Mesenchymal stem cell (in vitro differentiated cells and primary cell): ENCODE measurements at regions not wholly inside any gene's neighbourhood (a gene's known extent, or its start where the extent isn't known, plus 50 kb on each side); places are given as distances from the start of the nearest gene placed in this dataset.

Experiments
- DNase-seq: peaks from one replicate; pipeline ENCODE4 v3.0.0-alpha.2; 2013
- H2AFZ ChIP-seq: one replicate; pipeline ENCODE4 v1.6.1; 2013; ENCODE audit warnings: low read depth, mild to moderate bottlenecking, control low read depth, inconsistent platforms, low read length, moderate library complexity
- H2AK5ac ChIP-seq: 2 replicates; pipeline ENCODE4 v1.6.1; 2013; ENCODE audit warnings: low read length, moderate library complexity, mild to moderate bottlenecking, inconsistent platforms; ENCODE audit not compliant: severe bottlenecking
- H2BK120ac ChIP-seq: one replicate; pipeline ENCODE4 v1.6.1; 2013; ENCODE audit warnings: low read depth, mild to moderate bottlenecking, inconsistent platforms, low read length, moderate library complexity
- H2BK12ac ChIP-seq, 2 experiments: one replicate each; pipeline ENCODE4 v1.6.1; 2013; ENCODE audit warnings: inconsistent platforms in 2 of 2, low read length in 2 of 2, mild to moderate bottlenecking in 2 of 2, moderate library complexity in 2 of 2, control low read depth in 1 of 2
- H2BK15ac ChIP-seq: one replicate; pipeline ENCODE4 v1.6.1; 2013; ENCODE audit warnings: mild to moderate bottlenecking, low read depth, inconsistent platforms; ENCODE audit not compliant: poor library complexity, severe bottlenecking
- H2BK5ac ChIP-seq: 2 replicates; pipeline ENCODE4 v1.6.1; 2013; ENCODE audit warnings: low read depth, mild to moderate bottlenecking, low read length, control low read depth, inconsistent platforms; ENCODE audit not compliant: poor library complexity, severe bottlenecking
- H3K14ac ChIP-seq, 2 experiments: one replicate each; pipeline ENCODE4 v1.6.1; 2013; ENCODE audit warnings: inconsistent platforms in 2 of 2, low read length in 2 of 2, control low read depth in 1 of 2, mild to moderate bottlenecking in 1 of 2, moderate library complexity in 1 of 2
- H3K18ac ChIP-seq, 2 experiments: one replicate each; pipeline ENCODE4 v1.6.1; 2013; ENCODE audit warnings: inconsistent platforms in 2 of 2, low read length in 2 of 2, control low read depth in 1 of 2, low read depth in 1 of 2, mild to moderate bottlenecking in 1 of 2
- H3K23ac ChIP-seq, 2 experiments: one replicate each; pipeline ENCODE4 v1.6.1; 2013; ENCODE audit warnings: inconsistent platforms in 2 of 2, low read length in 2 of 2, mild to moderate bottlenecking in 2 of 2, moderate library complexity in 2 of 2, control low read depth in 1 of 2
- H3K27ac ChIP-seq: 2 replicates; pipeline ENCODE4 v1.5.1; 2013; ENCODE audit warnings: mild to moderate bottlenecking, moderate library complexity, low read length, control low read depth, inconsistent platforms; ENCODE audit not compliant: poor library complexity, severe bottlenecking
- H3K27me3 ChIP-seq, 2 experiments: 2 replicates each; pipeline versions ENCODE4 v1.6.1 to v1.7.0; 2013; ENCODE audit warnings: low read length in 2 of 2, mild to moderate bottlenecking in 2 of 2, moderate library complexity in 2 of 2, control low read depth in 1 of 2, inconsistent platforms in 1 of 2; ENCODE audit not compliant: control insufficient read depth in 1 of 2, insufficient read depth in 1 of 2
- H3K36me3 ChIP-seq, 2 experiments: 2 replicates each; pipeline versions ENCODE4 v1.6.1 to v1.7.0; 2013; ENCODE audit warnings: low read length in 2 of 2, control low read depth in 1 of 2, inconsistent platforms in 1 of 2, low read depth in 1 of 2, mild to moderate bottlenecking in 1 of 2; ENCODE audit not compliant: insufficient read depth in 2 of 2, control insufficient read depth in 1 of 2
- H3K4ac ChIP-seq, 2 experiments: one replicate each; pipeline ENCODE4 v1.6.1; 2013; ENCODE audit warnings: inconsistent platforms in 2 of 2, low read length in 2 of 2, mild to moderate bottlenecking in 2 of 2, moderate library complexity in 2 of 2, control low read depth in 1 of 2, low read depth in 1 of 2
- H3K4me1 ChIP-seq: 2 replicates; pipeline ENCODE4 v1.6.1; 2013; ENCODE audit warnings: low read depth, low read length, control low read depth; ENCODE audit not compliant: control insufficient read depth, insufficient read depth
- H3K4me2 ChIP-seq: 2 replicates; pipeline ENCODE4 v1.6.1; 2013; ENCODE audit warnings: low read length, mild to moderate bottlenecking, inconsistent platforms; ENCODE audit not compliant: poor library complexity, severe bottlenecking
- H3K4me3 ChIP-seq, 2 experiments: 2 replicates each; pipeline versions ENCODE4 v1.5.1 to v1.7.0; 2013; ENCODE audit warnings: low read length in 2 of 2, mild to moderate bottlenecking in 2 of 2, control low read depth in 1 of 2, low read depth in 1 of 2; ENCODE audit not compliant: insufficient read depth in 1 of 2
- H3K79me1 ChIP-seq: replicated peaks from 2 replicates; pipeline ENCODE4 v1.6.1; 2013; ENCODE audit warnings: mild to moderate bottlenecking, control low read depth, low read length, inconsistent platforms; ENCODE audit not compliant: poor library complexity, severe bottlenecking
- H3K9ac ChIP-seq: 2 replicates; pipeline ENCODE4 v1.7.0; 2013; ENCODE audit warnings: mild to moderate bottlenecking, low read length, moderate library complexity
- H3K9me3 ChIP-seq: 2 replicates; pipeline ENCODE4 v1.7.0; 2013; ENCODE audit warnings: mild to moderate bottlenecking, low read length; ENCODE audit not compliant: control insufficient read depth
- H4K8ac ChIP-seq: one replicate; pipeline ENCODE4 v1.6.1; 2013; ENCODE audit warnings: inconsistent platforms, mild to moderate bottlenecking, low read length, moderate library complexity
- H4K91ac ChIP-seq: one replicate; pipeline ENCODE4 v1.6.1; 2013; ENCODE audit warnings: mild to moderate bottlenecking, low read length, inconsistent platforms
- WGBS: methylation state at CpG from one replicate; pipeline ENCODE4 v1.1.7; 2013; ENCODE audit warnings: mixed read lengths; 5-methylcytosine and 5-hydroxymethylcytosine counted together

DNA sequence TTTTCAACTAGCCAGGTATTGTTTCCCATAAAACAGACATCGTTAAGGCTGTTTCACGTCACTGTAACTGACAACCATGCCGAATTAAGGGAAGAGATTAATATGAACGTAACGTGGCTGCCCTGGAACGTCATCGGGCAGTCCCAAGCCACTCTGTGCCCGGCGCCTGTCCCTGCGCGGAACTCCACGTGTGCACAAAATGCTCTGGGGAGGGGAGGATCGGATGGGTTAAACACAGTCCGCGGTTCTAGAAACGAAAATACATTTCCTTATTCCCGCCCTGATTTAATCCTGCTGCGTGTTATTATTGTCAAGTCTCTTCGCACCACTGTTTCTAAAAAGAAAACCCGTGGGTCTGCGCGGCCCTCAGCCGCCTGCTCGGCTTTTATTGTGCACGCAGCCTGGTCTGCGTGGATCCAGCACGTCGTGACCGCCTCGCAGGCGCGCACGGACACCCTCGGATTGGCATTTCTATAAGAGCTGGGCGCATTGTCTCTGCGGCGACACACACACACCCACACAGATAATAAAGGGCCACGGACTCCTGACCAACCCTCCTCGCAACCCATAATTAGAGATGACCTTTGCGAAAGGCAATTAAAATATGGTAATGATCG is 69.6 kb upstream of the BCOR start:
- H3K9me3 ChIP-seq = no peaks in the 10 kb centered on the region
- no peaks in the 10 kb centered on the region for H3K36me3 ChIP-seq
- peak overlapping the region in 1 of 2 experiments; percentile 72 for H3K4me3 ChIP-seq
- H2BK5ac ChIP-seq = peak overlapping the region; percentile 14
- H3K27ac ChIP-seq = no peak overlapping the region
- H4K91ac ChIP-seq = no peak overlapping the region
- H3K9ac ChIP-seq = peak overlapping the region; percentile 72
- no peak overlapping the region for H3K14ac ChIP-seq
- H3K4me1 ChIP-seq = peaks cover 34% of the 10 kb centered on the region
- H3K79me1 ChIP-seq = peaks cover 7% of the 10 kb centered on the region
- peak overlapping the region in 1 of 2 experiments; percentile 24 for H3K23ac ChIP-seq
- H3K4ac ChIP-seq = peak overlapping the region; percentile 15 to 32
- peak overlapping the region in 1 of 2 experiments; percentile 29 for H2BK12ac ChIP-seq
- peaks cover 0 to 60% of the 10 kb centered on the region in 2 experiments for H3K27me3 ChIP-seq
- no peak overlapping the region for H2BK15ac ChIP-seq
- H3K4me2 ChIP-seq = peak overlapping the region; percentile 74
- H2AK5ac ChIP-seq = no peak overlapping the region
- H3K18ac ChIP-seq = peak overlapping the region; percentile 40 to 49
- 13% methylated on average over 21 of the region's 41 CpGs for WGBS
- H2AFZ ChIP-seq = peak overlapping the region; percentile 4
- peak; percentile 28 for DNase-seq
- peak overlapping the region; percentile 27 for H4K8ac ChIP-seq
- peak overlapping the region; percentile 94 for H2BK120ac ChIP-seq

DNA sequence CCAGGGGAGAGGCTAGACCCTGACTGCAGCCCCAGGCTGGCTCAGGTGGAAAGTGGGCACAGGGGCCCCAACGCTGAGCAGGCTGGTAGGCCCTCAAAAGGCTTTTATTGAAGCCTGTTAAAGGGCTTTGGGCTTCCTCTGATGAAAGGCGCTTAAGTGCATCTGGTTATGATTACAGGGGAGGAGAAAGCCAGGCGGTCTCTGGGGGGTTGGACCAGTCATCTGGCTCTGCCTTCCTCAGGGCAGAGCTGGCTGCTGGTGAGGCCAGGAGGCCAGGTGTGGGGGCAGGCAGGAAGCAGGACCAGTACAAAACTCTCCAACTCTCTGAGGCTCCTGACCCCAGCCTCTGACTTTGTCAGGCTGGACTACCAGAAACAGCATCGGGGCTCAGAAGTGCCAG is 68.8 kb upstream of the BCOR start:
- peaks cover 0 to 65% of the 10 kb centered on the region in 2 experiments for H3K27me3 ChIP-seq
- no peaks in the 10 kb centered on the region for H3K36me3 ChIP-seq
- H4K91ac ChIP-seq = no peak overlapping the region
- no peak overlapping the region for H3K23ac ChIP-seq
- no peak overlapping the region for H2BK5ac ChIP-seq
- peaks cover 31% of the 10 kb centered on the region for H3K4me1 ChIP-seq
- H3K4me2 ChIP-seq = peak overlapping the region; percentile 39
- peak overlapping the region in 1 of 2 experiments; percentile 72 for H3K4me3 ChIP-seq
- peak overlapping the region in 1 of 2 experiments; percentile 54 for H2BK12ac ChIP-seq
- no peak overlapping the region for H2BK120ac ChIP-seq
- H3K79me1 ChIP-seq = peaks cover 7% of the 10 kb centered on the region
- peak; percentile 56 for DNase-seq
- H3K18ac ChIP-seq = peak overlapping the region in 1 of 2 experiments; percentile 24
- H3K14ac ChIP-seq = no peak overlapping the region
- no peak overlapping the region for H2AK5ac ChIP-seq
- H2AFZ ChIP-seq = no peak overlapping the region
- no peak overlapping the region for H4K8ac ChIP-seq
- peak overlapping the region in 1 of 2 experiments; percentile 58 for H3K4ac ChIP-seq
- 7% methylated on average over 3 of the region's 4 CpGs for whole genome bisulfite sequencing
- peak overlapping the region; percentile 72 for H3K9ac ChIP-seq
- no peaks in the 10 kb centered on the region for H3K9me3 ChIP-seq
- H2BK15ac ChIP-seq = no peak overlapping the region
- no peak overlapping the region for H3K27ac ChIP-seq

DNA sequence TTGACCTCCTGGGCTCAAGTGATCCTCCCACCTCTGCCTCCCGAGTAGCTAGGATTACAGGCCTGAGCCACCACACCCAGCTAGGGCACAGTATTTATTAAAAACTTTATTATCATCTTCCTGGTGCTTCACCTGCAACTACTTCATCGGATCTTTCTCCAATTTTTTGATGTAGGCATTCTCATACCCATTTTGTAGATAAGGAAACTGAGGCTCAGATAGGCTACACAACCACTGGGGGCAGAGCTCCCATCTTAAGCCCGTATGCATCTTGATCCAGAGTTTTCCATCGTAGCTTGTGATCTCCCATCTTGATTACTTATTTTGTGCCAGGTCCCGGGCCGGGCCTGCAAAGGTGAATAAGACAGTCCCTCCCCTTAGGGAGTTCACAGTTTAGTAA is 68.1 kb upstream of the BCOR start:
- DNase-seq = no peak
- no peak overlapping the region for H4K91ac ChIP-seq
- 80% methylated on average over 6 of the region's 6 CpGs for WGBS

DNA sequence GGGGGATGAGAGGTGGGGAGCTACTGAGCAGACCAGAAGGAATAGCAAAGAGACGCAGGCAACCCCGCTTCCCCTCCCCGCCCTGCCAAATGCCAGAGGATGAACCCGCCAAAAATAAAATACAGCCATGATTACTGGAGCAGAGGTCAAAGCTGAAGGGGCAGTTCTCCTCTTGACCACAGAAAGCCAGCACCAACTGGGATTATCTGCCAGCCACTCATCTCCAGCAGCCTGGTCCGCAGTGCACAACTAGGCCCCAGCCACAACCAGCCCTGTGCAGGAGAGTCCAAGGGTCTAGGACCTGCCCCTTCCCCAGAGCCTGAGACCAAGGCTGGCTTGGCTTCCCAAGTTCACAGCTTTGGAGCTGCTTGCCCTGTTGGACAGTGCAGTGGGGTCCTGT is 67.4 kb upstream of the BCOR start:
- Histone ChIP-seq H2BK15ac (no peak overlapping the region), H3K9ac (no peak overlapping the region), H3K4me3 (no peak overlapping the region), H3K4me1 (peaks cover 28% of the 10 kb centered on the region), H2BK12ac (no peak overlapping the region), H3K14ac (no peak overlapping the region), H3K4ac (no peak overlapping the region), H3K27me3 (peaks cover 0 to 56% of the 10 kb centered on the region in 2 experiments), H3K36me3 (no peaks in the 10 kb centered on the region), H4K8ac (no peak overlapping the region), H2BK120ac (no peak overlapping the region), H3K27ac (no peak overlapping the region), H2BK5ac (no peak overlapping the region), H2AFZ (no peak overlapping the region), H3K18ac (peak overlapping the region in 1 of 2 experiments; percentile 28), H2AK5ac (no peak overlapping the region), H4K91ac (no peak overlapping the region), H3K79me1 (peaks cover 7% of the 10 kb centered on the region), H3K4me2 (no peak overlapping the region), H3K9me3 (no peaks in the 10 kb centered on the region), H3K23ac (no peak overlapping the region)
- 73% methylated on average over 5 of the region's 5 CpGs for WGBS
- DNase-seq = no peak

More for the DNA sequence above, 68.1 kb upstream of the BCOR start:
- Histone ChIP-seq H3K4me2 (no peak overlapping the region), H3K23ac (no peak overlapping the region), H2AK5ac (no peak overlapping the region), H3K27ac (no peak overlapping the region), H3K9ac (no peak overlapping the region), H2BK15ac (no peak overlapping the region), H3K18ac (no peak overlapping the region), H3K79me1 (peaks cover 7% of the 10 kb centered on the region), H3K9me3 (no peaks in the 10 kb centered on the region), H3K14ac (no peak overlapping the region), H2AFZ (no peak overlapping the region), H3K27me3 (peaks cover 0 to 60% of the 10 kb centered on the region in 2 experiments), H3K36me3 (no peaks in the 10 kb centered on the region), H4K8ac (no peak overlapping the region), H3K4ac (no peak overlapping the region), H2BK12ac (no peak overlapping the region), H2BK5ac (no peak overlapping the region), H3K4me3 (no peak overlapping the region), H3K4me1 (peaks cover 28% of the 10 kb centered on the region), H2BK120ac (no peak overlapping the region)
